HG02642 (cell line): ENCODE measurements at regions not wholly inside any gene's neighbourhood (a gene's known extent, or its start where the extent isn't known, plus 50 kb on each side); places are given as distances from the start of the nearest gene placed in this dataset.
"Not testable (repeated sequence)": the region's sequence is repeated elsewhere in the genome, so short reads cannot be mapped to it uniquely, and the experiment has no call there.

Experiments used
- ATAC-seq: cut with Tn5 transposase; IDR thresholded peaks from one replicate; pipeline ENCODE4 v1.9.1; 2021; ENCODE audit warnings: mild to moderate bottlenecking; ENCODE audit not compliant: unreplicated experiment, poor library complexity

- no peak for ATAC-seq
These were observed 81.5 kb upstream of the SMIM30 start for GRCh38 chr7:113199841-113200240.

DNA sequence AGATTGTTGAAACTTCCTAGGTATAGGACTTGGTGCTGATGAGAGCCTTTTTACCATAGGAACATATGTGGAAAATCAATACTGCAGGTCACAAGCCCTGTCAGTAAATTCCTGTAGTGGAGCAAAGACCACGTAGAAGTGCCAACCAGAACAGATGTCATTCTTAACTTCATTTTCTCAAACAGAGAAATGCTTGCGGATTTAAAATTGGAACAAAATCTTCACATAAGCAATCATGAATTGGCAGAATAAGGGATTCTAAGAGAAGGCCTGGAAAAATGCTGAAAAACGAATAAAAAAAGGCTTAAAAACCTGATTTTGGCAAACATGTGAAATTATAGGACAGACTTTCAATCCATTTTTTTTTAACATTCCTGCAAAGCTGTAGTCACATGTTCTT is 80.8 kb upstream of the SMIM30 start:
- ATAC-seq = no peak

- ATAC-seq = no peak
These were observed 79.9 kb upstream of the SMIM30 start for GRCh38 chr7:113198226-113198625.

- ATAC-seq = no peak
These were observed 78.9 kb upstream of the SMIM30 start for GRCh38 chr7:113197274-113197673.

GRCh38 chr7:113188396-113188795 is 70.0 kb upstream of the SMIM30 start:
- no peak for ATAC-seq

DNA sequence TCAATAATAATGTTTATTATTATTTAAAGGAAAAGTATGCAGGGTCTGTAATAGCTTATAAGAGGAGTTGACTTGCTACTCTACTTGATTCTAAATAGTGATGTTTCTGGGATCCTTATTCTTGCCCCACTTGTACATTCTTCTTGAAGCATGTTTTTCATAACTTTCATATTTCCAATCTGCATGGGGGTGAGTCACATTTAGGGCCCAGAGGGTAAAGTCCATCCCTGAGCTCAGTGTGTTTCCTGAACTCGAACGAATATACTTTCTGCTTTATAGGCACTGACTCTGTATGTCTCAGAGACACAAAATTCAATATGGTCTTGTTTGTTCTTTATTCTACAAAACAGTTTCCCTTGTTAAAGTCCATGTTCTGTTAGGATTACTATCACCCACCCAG is 61.0 kb upstream of the SMIM30 start:
- ATAC-seq = no peak

- ATAC-seq = no peak
These were observed 58.5 kb upstream of the SMIM30 start for GRCh38 chr7:113176836-113177235.

- ATAC-seq = not testable (repeated sequence)
These were observed 57.8 kb upstream of the SMIM30 start for GRCh38 chr7:113176180-113176579.

DNA sequence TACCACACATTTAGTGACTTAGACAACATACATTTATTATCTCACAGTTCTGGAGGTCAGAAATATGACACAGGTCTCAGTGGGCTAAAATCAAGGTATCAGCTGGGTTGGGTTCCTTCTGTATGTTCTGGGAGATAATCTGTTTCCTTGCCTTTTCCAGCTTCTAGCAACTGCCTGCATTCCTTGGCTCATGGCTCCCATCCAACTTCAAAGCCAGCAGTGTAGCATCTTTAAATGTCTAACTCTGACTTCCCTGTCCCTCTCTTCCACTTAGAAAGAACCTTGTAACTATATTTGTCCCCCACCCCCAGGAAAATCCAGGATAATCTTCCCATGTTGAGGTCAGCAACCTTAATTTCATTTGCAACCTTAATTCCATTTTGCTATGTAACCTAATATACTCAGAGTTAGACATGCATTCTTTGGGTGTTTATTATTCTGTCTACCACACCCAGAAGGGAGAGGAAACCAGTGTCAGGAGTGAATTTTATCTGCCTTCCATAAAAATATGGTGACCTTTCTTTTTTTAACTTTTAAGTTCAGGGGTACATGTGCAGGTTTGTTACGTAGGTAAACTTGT is 57.3 kb upstream of the SMIM30 start:
- ATAC-seq = no peak

DNA sequence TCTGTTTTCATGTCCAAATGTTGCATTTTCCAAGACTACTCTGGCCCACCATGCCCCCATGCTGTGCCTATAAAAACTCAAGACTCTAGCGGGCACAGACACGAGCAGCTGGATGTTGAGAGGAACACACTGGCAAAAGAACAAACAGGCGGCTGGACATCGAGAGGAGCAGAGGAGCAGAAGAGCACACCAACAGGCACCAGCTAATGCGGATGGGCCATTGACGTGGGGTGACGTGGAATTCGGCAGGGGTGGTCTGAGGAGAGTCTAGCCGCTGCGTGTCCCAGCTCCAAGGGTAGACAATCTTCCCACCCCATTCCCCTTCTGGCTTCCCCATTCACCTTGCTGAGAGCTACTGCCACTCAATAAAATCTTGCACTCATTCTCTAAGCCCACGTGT is 54.4 kb upstream of the SMIM30 start:
- ATAC-seq = no peak

GRCh38 chr7:113170591-113170990 is 52.2 kb upstream of the SMIM30 start:
- no peak for ATAC-seq
